GM12892 (cell line): ENCODE measurements at regions not wholly inside any gene's neighbourhood (a gene's known extent, or its start where the extent isn't known, plus 50 kb on each side); places are given as distances from the start of the nearest gene placed in this dataset.

Experiments used
- POLR2A ChIP-seq: IDR thresholded peaks from 2 replicates; pipeline ENCODE4 v1.6.1; 2011; ENCODE audit warnings: low read depth, low read length, control low read depth
- TAF1 ChIP-seq: IDR thresholded peaks from 2 replicates; pipeline ENCODE4 v1.6.1; 2011; ENCODE audit warnings: low read depth, mild to moderate bottlenecking, control low read depth, low read length, borderline replicate concordance

- TF ChIP-seq TAF1 (no peak), POLR2A (no peak)
Measured at GRCh38 chr4:13263967-13264525, 220.1 kb downstream of the RAB28 start.
